ENCODE measurements at regions not wholly inside any gene's neighbourhood (a gene's known extent, or its start where the extent isn't known, plus 50 kb on each side); places are given as distances from the start of the nearest gene placed in this dataset.

DNA sequence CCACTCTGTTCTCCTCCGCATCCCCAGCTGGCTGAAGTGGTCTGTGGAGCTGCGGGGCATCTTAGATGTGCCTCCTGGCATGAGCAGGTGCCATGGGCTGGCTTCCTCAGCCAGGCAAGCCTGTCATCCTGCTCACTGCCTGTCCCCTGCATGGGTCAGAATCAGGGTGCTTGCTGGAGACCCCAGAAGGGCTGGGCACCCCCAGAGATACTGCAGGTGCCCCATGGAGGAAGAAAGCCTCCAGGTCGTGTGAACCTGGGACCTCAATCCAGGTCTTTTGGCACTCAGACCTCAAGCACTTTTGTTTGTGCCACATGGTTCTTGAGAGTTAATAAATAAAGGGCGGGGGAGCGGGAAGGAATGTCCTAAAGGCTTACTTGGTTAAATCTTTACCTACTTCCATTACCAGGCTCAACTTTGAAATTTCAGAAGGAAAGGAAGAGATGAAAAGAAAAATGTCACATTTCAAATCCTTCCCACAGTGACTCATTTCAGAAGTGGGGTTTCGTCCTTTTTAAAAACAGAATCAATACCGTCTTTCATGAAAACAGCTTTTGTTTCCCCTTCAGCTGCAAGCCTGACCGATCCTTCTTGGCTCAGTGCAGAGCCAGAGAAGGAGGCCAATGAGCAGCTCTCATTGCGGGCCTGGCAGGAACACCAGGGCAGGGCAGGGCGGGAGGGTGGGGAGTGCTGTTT, 69.9 kb downstream of the RHOB start (continued):
- TF ChIP-seq FOSL2 (CRISPR knock-in tag; IDR thresholded peaks at IDR 0.05) = 0 out of 2 replicates have a peak, but pooled peaks have one; percentile 26
- TF ChIP-seq ZNF605 (CRISPR knock-in tag; IDR thresholded peaks at IDR 0.05) = 0 out of 2 replicates have a peak, but pooled peaks have one; percentile 23
- TF ChIP-seq, protein P1, sequence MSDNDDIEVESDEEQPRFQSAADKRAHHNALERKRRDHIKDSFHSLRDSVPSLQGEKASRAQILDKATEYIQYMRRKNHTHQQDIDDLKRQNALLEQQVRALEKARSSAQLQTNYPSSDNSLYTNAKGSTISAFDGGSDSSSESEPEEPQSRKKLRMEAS (IDR thresholded peaks at IDR 0.05) = peak; percentile 28; the same call in 1 of the 2 replicates

DNA sequence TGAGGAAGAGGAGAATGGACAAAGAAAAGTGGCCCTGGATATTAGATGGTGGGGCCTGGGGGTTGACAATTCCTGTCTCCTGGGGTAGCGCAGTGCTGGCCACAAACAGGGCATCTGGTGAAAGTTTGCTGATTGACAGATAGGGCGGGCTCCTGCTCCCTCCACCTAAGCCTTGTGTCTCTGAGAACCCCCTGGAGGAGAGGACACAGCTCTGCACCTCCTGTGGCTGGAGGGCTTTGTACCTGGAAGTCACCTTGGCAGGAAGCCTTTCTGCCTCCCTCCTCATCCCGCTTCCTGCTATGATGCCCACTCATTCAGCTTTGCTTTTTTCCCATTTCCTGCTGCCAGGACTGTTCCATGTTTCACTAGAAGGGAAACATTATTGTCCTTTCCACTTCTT, 72.4 kb downstream of the RHOB start:
- peak; percentile 39; the same call in 2 of the 3 replicates for ATAC-seq
- Histone ChIP-seq H3K79me2 (ENCODE audit: insufficient read depth, low read length) (no peaks in the 10 kb centered on the region), H3K9me3 (ENCODE audit: low read length) (no peaks in the 10 kb centered on the region), H3K4me1 (ENCODE audit: insufficient read depth, low read length) (peaks cover 58% of the 10 kb centered on the region), H4K20me1 (ENCODE audit: insufficient read depth, low read length) (no peaks in the 10 kb centered on the region), H3K4me2 (ENCODE audit: low read depth, low read length) (no peak overlapping the region), H2AFZ (ENCODE audit: low read length) (no peak overlapping the region), H3K27ac (ENCODE audit: extremely low read length, insufficient read depth, low read length) (no peak overlapping the region), H3K36me3 (replicated peaks in 1 of 2; ENCODE audit: control insufficient read depth in 1 of 2, insufficient read depth in 2 of 2, low read length in 2 of 2) (no peaks in the 10 kb centered on the region), H3K9ac (ENCODE audit: insufficient read depth, low read depth, low read length) (no peak overlapping the region), H3K4me3 (replicated peaks in 1 of 3; ENCODE audit: insufficient read depth in 1 of 3, low read depth in 2 of 3, low read length in 3 of 3) (no peak overlapping the region), H3K27me3 (ENCODE audit: control insufficient read depth in 1 of 2, insufficient read depth in 2 of 2, low read length in 2 of 2) (no peaks in the 10 kb centered on the region; a peak in 1 of 5 replicates)
- intact Hi-C loops (cut with micrococcal nuclease; ENCODE audit: unreplicated experiment) (no loop called here), in situ Hi-C loops (cut with HindIII; ENCODE audit: extremely low pct_ligation_motif_present, low pct_unique_long_range_greater_than_20kb) (no loop called here)
- POLR2A ChIA-PET = interaction anchor here (1.1 to 5.7 kb wide), 4 partner anchors 10 to 74 kb away, joined by 3 to 33 read pairs (median 3); partner anchors contain the start of gene RHOB
- BruUV-seq (replicated peaks) = no TSS peak
- TF ChIP-seq TOPORS (CRISPR knock-in tag; IDR thresholded peaks at IDR 0.05) (no peak), NFE2L1 (CRISPR knock-in tag; IDR thresholded peaks at IDR 0.05; ENCODE audit: borderline replicate concordance) (no peak), ZBTB38 (CRISPR knock-in tag; IDR thresholded peaks at IDR 0.05) (no peak)
- TF ChIP-seq, protein P2, sequence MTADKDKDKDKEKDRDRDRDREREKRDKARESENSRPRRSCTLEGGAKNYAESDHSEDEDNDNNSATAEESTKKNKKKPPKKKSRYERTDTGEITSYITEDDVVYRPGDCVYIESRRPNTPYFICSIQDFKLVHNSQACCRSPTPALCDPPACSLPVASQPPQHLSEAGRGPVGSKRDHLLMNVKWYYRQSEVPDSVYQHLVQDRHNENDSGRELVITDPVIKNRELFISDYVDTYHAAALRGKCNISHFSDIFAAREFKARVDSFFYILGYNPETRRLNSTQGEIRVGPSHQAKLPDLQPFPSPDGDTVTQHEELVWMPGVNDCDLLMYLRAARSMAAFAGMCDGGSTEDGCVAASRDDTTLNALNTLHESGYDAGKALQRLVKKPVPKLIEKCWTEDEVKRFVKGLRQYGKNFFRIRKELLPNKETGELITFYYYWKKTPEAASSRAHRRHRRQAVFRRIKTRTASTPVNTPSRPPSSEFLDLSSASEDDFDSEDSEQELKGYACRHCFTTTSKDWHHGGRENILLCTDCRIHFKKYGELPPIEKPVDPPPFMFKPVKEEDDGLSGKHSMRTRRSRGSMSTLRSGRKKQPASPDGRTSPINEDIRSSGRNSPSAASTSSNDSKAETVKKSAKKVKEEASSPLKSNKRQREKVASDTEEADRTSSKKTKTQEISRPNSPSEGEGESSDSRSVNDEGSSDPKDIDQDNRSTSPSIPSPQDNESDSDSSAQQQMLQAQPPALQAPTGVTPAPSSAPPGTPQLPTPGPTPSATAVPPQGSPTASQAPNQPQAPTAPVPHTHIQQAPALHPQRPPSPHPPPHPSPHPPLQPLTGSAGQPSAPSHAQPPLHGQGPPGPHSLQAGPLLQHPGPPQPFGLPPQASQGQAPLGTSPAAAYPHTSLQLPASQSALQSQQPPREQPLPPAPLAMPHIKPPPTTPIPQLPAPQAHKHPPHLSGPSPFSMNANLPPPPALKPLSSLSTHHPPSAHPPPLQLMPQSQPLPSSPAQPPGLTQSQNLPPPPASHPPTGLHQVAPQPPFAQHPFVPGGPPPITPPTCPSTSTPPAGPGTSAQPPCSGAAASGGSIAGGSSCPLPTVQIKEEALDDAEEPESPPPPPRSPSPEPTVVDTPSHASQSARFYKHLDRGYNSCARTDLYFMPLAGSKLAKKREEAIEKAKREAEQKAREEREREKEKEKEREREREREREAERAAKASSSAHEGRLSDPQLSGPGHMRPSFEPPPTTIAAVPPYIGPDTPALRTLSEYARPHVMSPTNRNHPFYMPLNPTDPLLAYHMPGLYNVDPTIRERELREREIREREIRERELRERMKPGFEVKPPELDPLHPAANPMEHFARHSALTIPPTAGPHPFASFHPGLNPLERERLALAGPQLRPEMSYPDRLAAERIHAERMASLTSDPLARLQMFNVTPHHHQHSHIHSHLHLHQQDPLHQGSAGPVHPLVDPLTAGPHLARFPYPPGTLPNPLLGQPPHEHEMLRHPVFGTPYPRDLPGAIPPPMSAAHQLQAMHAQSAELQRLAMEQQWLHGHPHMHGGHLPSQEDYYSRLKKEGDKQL (CRISPR knock-in tag; IDR thresholded peaks at IDR 0.05; ENCODE audit: low read depth) = no peak
- WGBS (ENCODE audit: low lambda C conversion rate) = 85% methylated on average over 3 of the region's 3 CpGs
- CTCF ChIA-PET (ENCODE audit: low intra/inter-chr PET ratio, low total read pairs) = no interaction called here
- no peak for FAIRE-seq
- DNase-seq (ENCODE audit: low spot score) = no peak

Data from HepG2 (cell line).